HEK293 (cell line): ENCODE measurements at regions not wholly inside any gene's neighbourhood (a gene's known extent, or its start where the extent isn't known, plus 50 kb on each side); places are given as distances from the start of the nearest gene placed in this dataset.

Source experiments
- CTCF ChIP-seq: fragments of 450-650 bp; formaldehyde crosslinking; IDR thresholded peaks from 2 replicates; pipeline ENCODE4 v1.5.1; 2016; ENCODE audit warnings: missing biosample characterization, missing genetic modification characterization
- HOXA7 ChIP-seq: sonication (generic); formaldehyde crosslinking; IDR thresholded peaks from 2 replicates; pipeline ENCODE4 v1.8.1; 2022; ENCODE audit warnings: missing genetic modification reagents, borderline replicate concordance
- PBX3 ChIP-seq: sonication (generic); formaldehyde crosslinking; IDR thresholded peaks from 2 replicates; pipeline ENCODE4 v1.8.1; 2022; ENCODE audit warnings: mild to moderate bottlenecking, moderate library complexity, missing genetic modification reagents
- ZNF211 ChIP-seq: fragments of 450-650 bp; formaldehyde crosslinking; IDR thresholded peaks from 2 replicates; pipeline ENCODE4 v1.5.1; 2016; ENCODE audit warnings: low read depth, missing biosample characterization, missing genetic modification characterization
- ZNF324 ChIP-seq: fragments of 450-650 bp; formaldehyde crosslinking; IDR thresholded peaks from 2 replicates; pipeline ENCODE4 v1.5.1; 2016; ENCODE audit warnings: missing biosample characterization, missing genetic modification characterization
- ZNF362 ChIP-seq: fragments of 450-650 bp; formaldehyde crosslinking; IDR thresholded peaks from 2 replicates; pipeline ENCODE4 v1.5.1; 2016; ENCODE audit warnings: missing biosample characterization, missing genetic modification characterization
- ZNF433 ChIP-seq: fragments of 450-650 bp; formaldehyde crosslinking; IDR thresholded peaks from 2 replicates; pipeline ENCODE4 v1.5.1; 2016; ENCODE audit warnings: missing biosample characterization, missing genetic modification characterization, low read depth
- ZNF48 ChIP-seq: fragments of 450-650 bp; formaldehyde crosslinking; IDR thresholded peaks from 2 replicates; pipeline ENCODE4 v1.5.1; 2016; ENCODE audit warnings: missing biosample characterization, missing genetic modification characterization
- ZNF544 ChIP-seq: fragments of 450-650 bp; formaldehyde crosslinking; IDR thresholded peaks from 2 replicates; pipeline ENCODE4 v1.5.0; 2017; ENCODE audit warnings: missing biosample characterization, missing genetic modification characterization
- ZNF658 ChIP-seq: fragments of 450-650 bp; formaldehyde crosslinking; IDR thresholded peaks from 2 replicates; pipeline ENCODE4; 2016; ENCODE audit warnings: missing biosample characterization, missing genetic modification characterization
- TF ChIP-seq, protein P1 (sequence below): fragments of 450-650 bp; formaldehyde crosslinking; IDR thresholded peaks from 2 replicates; pipeline ENCODE4 v1.5.1; 2016; ENCODE audit warnings: missing biosample characterization, missing genetic modification characterization
- TF ChIP-seq, protein P2 (sequence below): fragments of 450-650 bp; formaldehyde crosslinking; IDR thresholded peaks from 2 replicates; pipeline ENCODE4 v1.5.1; 2016; ENCODE audit warnings: missing biosample characterization, missing genetic modification characterization, borderline replicate concordance

DNA sequence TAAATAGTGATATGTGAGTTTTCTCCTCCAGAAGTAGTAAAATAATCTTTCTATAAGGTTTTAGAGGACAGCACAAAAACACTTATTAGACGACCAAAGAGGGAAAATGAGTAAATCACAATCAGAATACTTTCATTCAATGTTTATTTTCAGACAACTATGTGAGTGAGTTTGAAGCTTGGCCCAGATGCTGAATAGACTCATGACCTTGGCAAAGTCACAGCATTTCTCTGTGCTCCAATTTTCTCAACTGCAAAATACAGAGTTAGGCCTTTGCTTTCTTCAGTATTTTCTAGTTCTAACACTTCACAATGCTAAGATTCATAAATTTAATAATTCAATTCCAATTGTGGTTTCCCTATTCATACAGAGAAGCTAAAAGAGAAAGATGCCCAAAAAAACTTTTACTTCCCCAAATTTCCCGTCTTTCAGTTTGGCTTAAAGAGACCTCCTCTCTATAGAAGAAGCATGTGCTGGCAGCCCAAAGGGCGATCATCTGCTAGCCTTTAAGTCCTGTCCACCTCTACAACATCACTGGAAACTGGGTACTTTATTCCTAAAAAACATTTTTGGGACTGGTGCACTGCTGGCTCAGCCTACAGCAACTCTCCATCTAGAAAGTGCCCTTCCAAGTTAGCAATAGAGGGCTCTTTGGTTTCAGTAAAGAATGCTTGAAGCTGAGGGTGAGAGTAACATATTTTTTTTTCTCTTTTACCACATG is 116.8 kb upstream of the GORAB start:
- no peak for TF ChIP-seq CTCF (tag by site-specific recombination)
- TF ChIP-seq, protein P1, sequence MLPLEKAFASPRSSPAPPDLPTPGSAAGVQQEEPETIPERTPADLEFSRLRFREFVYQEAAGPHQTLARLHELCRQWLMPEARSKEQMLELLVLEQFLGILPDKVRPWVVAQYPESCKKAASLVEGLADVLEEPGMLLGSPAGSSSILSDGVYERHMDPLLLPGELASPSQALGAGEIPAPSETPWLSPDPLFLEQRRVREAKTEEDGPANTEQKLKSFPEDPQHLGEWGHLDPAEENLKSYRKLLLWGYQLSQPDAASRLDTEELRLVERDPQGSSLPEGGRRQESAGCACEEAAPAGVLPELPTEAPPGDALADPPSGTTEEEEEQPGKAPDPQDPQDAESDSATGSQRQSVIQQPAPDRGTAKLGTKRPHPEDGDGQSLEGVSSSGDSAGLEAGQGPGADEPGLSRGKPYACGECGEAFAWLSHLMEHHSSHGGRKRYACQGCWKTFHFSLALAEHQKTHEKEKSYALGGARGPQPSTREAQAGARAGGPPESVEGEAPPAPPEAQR (tag by site-specific recombination), result no peak
- no peak for TF ChIP-seq PBX3 (CRISPR knock-in tag)
- TF ChIP-seq, protein P2, sequence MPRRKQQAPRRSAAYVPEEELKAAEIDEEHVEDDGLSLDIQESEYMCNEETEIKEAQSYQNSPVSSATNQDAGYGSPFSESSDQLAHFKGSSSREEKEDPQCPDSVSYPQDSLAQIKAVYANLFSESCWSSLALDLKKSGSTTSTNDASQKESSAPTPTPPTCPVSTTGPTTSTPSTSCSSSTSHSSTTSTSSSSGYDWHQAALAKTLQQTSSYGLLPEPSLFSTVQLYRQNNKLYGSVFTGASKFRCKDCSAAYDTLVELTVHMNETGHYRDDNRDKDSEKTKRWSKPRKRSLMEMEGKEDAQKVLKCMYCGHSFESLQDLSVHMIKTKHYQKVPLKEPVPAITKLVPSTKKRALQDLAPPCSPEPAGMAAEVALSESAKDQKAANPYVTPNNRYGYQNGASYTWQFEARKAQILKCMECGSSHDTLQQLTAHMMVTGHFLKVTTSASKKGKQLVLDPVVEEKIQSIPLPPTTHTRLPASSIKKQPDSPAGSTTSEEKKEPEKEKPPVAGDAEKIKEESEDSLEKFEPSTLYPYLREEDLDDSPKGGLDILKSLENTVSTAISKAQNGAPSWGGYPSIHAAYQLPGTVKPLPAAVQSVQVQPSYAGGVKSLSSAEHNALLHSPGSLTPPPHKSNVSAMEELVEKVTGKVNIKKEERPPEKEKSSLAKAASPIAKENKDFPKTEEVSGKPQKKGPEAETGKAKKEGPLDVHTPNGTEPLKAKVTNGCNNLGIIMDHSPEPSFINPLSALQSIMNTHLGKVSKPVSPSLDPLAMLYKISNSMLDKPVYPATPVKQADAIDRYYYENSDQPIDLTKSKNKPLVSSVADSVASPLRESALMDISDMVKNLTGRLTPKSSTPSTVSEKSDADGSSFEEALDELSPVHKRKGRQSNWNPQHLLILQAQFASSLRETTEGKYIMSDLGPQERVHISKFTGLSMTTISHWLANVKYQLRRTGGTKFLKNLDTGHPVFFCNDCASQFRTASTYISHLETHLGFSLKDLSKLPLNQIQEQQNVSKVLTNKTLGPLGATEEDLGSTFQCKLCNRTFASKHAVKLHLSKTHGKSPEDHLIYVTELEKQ (tag by site-specific recombination), result no peak
- TF ChIP-seq ZNF433 (tag by site-specific recombination), result no peak
- no peak for TF ChIP-seq ZNF362
- TF ChIP-seq HOXA7 (CRISPR knock-in tag), result no peak
- TF ChIP-seq ZNF324 (tag by site-specific recombination), result no peak
- TF ChIP-seq ZNF211 (tag by site-specific recombination), result no peak
- TF ChIP-seq ZNF544 (tag by site-specific recombination), result no peak
- no peak for TF ChIP-seq ZNF658 (tag by site-specific recombination)
- no peak for TF ChIP-seq ZNF48 (tag by site-specific recombination)
